Eye (tissue), 1 donor: ENCODE measurements at regions not wholly inside any gene's neighbourhood (a gene's known extent, or its start where the extent isn't known, plus 50 kb on each side); places are given as distances from the start of the nearest gene placed in this dataset.

Experiments used
- DNase-seq: peaks from one replicate; pipeline ENCODE4 v3.0.0-alpha.2; 2015

GRCh38 chr13:50326811-50327210, 311.6 kb downstream of the KCNRG start:
- DNase-seq = no peak

GRCh38 chr13:50334115-50334778, 319.0 kb downstream of the KCNRG start:
- DNase-seq = no peak

- no peak for DNase-seq
Observed at GRCh38 chr13:50334944-50335343, 319.7 kb downstream of the KCNRG start.

GRCh38 chr13:50339271-50339670, 324.0 kb downstream of the KCNRG start:
- no peak for DNase-seq

- no peak for DNase-seq
Observed at GRCh38 chr13:50340146-50340545, 324.9 kb downstream of the KCNRG start.

GRCh38 chr13:50340551-50341287, 325.5 kb downstream of the KCNRG start:
- DNase-seq = peak; percentile 71

- DNase-seq = no peak
Observed at GRCh38 chr13:50341526-50341925, 326.3 kb downstream of the KCNRG start.

GRCh38 chr13:50344717-50345116, 329.5 kb downstream of the KCNRG start:
- DNase-seq = no peak

GRCh38 chr13:50345804-50346203, 330.6 kb downstream of the KCNRG start:
- DNase-seq = no peak

GRCh38 chr13:50348371-50348770, 333.1 kb downstream of the KCNRG start:
- no peak for DNase-seq

- DNase-seq = no peak
Observed at GRCh38 chr13:50352720-50353480, 337.7 kb downstream of the KCNRG start.

- DNase-seq = no peak
Observed at GRCh38 chr13:50353651-50354415, 338.6 kb downstream of the KCNRG start.

- no peak for DNase-seq
Observed at GRCh38 chr13:50355797-50356196, 340.6 kb downstream of the KCNRG start.

- DNase-seq = no peak
Observed at GRCh38 chr13:50357136-50357535, 341.9 kb downstream of the KCNRG start.

GRCh38 chr13:50357586-50358118, 342.4 kb downstream of the KCNRG start:
- DNase-seq = peak; percentile 74

GRCh38 chr13:50358231-50359040, 343.2 kb downstream of the KCNRG start:
- DNase-seq = peak; percentile 39

- DNase-seq = no peak
Observed at GRCh38 chr13:50359041-50359367, 343.8 kb downstream of the KCNRG start.

GRCh38 chr13:50359779-50360178, 344.5 kb downstream of the KCNRG start:
- DNase-seq = no peak

- no peak for DNase-seq
Observed at GRCh38 chr13:50360637-50361036, 345.4 kb downstream of the KCNRG start.

GRCh38 chr13:50361282-50361681, 346.0 kb downstream of the KCNRG start:
- DNase-seq = no peak

GRCh38 chr13:50365408-50366391, 350.5 kb downstream of the KCNRG start:
- DNase-seq = no peak
